GM21737 (cell line): ENCODE measurements at regions not wholly inside any gene's neighbourhood (a gene's known extent, or its start where the extent isn't known, plus 50 kb on each side); places are given as distances from the start of the nearest gene placed in this dataset.

Experiments
- ATAC-seq: cut with Tn5 transposase; IDR thresholded peaks from one replicate; pipeline ENCODE4 v1.9.1; 2021; ENCODE audit warnings: mild to moderate bottlenecking, moderate library complexity; ENCODE audit not compliant: unreplicated experiment

- no peak for ATAC-seq
Observed at GRCh38 chrX:147832707-147833348, 78.9 kb upstream of the FMR1 start.

- no peak for ATAC-seq
Observed at GRCh38 chrX:147838465-147839131, 73.1 kb upstream of the FMR1 start.

GRCh38 chrX:147846676-147847075 lies 65.0 kb upstream of the FMR1 start:
- no peak for ATAC-seq

GRCh38 chrX:147847999-147848398 lies 63.7 kb upstream of the FMR1 start:
- ATAC-seq = no peak

- ATAC-seq = no peak
Observed at GRCh38 chrX:147848543-147849443, 62.9 kb upstream of the FMR1 start.

GRCh38 chrX:147850875-147851274 lies 60.8 kb upstream of the FMR1 start:
- peak; percentile 73 for ATAC-seq

- no peak for ATAC-seq
Observed at GRCh38 chrX:147853701-147854100, 58.0 kb upstream of the FMR1 start.

GRCh38 chrX:147859666-147860065 lies 52.1 kb upstream of the FMR1 start:
- no peak for ATAC-seq
